Peyer's patch (tissue), 4 donors: ENCODE measurements at regions not wholly inside any gene's neighbourhood (a gene's known extent, or its start where the extent isn't known, plus 50 kb on each side); places are given as distances from the start of the nearest gene placed in this dataset.

Experiments used
- DNase-seq, 3 donors: peaks; one replicate each; pipeline ENCODE4 v3.0.0-alpha.2; 2017 to 2019
- H3K27ac ChIP-seq, 4 donors: fragments of 200-600 bp; sonication (generic); one replicate each; pipeline ENCODE4 v1.5.1; 2016 to 2019
- H3K27me3 ChIP-seq, 2 donors: fragments of 200-600 bp; sonication (generic); one replicate each; pipeline ENCODE4 v1.5.1; 2019
- H3K36me3 ChIP-seq, 3 donors: fragments of 200-600 bp; sonication (generic); one replicate each; pipeline ENCODE4 v1.5.1; 2016 to 2019
- H3K4me1 ChIP-seq, 4 donors: fragments of 200-600 bp; sonication (generic); one replicate each; pipeline ENCODE4 v1.5.1; 2016 to 2019
- H3K4me3 ChIP-seq, 4 donors: fragments of 200-600 bp; sonication (generic); 1 replicate in 3 of 4; 2 replicates in 1 of 4; pipeline ENCODE4 v1.5.1; 2016 to 2019; ENCODE audit warnings: mild to moderate bottlenecking in 1 of 4
- H3K9me3 ChIP-seq, 4 donors: fragments of 200-600 bp; sonication (generic); one replicate each; pipeline ENCODE4 v1.5.1; 2016 to 2019; ENCODE audit warnings: mild to moderate bottlenecking in 1 of 4
- POLR2A ChIP-seq, 2 donors: fragments of 450-650 bp; IDR thresholded peaks; one replicate each; pipeline ENCODE4 v1.5.1; 2017; ENCODE audit warnings: antibody characterized with exemption in 2 of 2, mild to moderate bottlenecking in 2 of 2, moderate library complexity in 2 of 2
- TF ChIP-seq, protein P1 (sequence below), 6 experiments: fragments of 450-650 bp in 4 of 6; fragments of 200-600 bp in 2 of 6; sonication (generic) in 1 of 6; IDR thresholded peaks; one replicate each; pipeline ENCODE4 v1.5.1; 2017 to 2019; ENCODE audit warnings: antibody characterized with exemption in 6 of 6, mild to moderate bottlenecking in 3 of 6, moderate library complexity in 1 of 6

- TF ChIP-seq, protein P1, sequence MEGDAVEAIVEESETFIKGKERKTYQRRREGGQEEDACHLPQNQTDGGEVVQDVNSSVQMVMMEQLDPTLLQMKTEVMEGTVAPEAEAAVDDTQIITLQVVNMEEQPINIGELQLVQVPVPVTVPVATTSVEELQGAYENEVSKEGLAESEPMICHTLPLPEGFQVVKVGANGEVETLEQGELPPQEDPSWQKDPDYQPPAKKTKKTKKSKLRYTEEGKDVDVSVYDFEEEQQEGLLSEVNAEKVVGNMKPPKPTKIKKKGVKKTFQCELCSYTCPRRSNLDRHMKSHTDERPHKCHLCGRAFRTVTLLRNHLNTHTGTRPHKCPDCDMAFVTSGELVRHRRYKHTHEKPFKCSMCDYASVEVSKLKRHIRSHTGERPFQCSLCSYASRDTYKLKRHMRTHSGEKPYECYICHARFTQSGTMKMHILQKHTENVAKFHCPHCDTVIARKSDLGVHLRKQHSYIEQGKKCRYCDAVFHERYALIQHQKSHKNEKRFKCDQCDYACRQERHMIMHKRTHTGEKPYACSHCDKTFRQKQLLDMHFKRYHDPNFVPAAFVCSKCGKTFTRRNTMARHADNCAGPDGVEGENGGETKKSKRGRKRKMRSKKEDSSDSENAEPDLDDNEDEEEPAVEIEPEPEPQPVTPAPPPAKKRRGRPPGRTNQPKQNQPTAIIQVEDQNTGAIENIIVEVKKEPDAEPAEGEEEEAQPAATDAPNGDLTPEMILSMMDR (IDR thresholded peaks at IDR 0.05) = no peak
- no peak for TF ChIP-seq POLR2A (IDR thresholded peaks at IDR 0.05)
- Histone ChIP-seq H3K4me1 (no peaks in the 10 kb centered on the region), H3K9me3 (no peaks in the 10 kb centered on the region), H3K36me3 (no peaks in the 10 kb centered on the region), H3K27me3 (no peaks in the 10 kb centered on the region), H3K27ac (no peak overlapping the region), H3K4me3 (no peak overlapping the region)
- DNase-seq = no peak
Measured at GRCh38 chr2:219902891-219903552, 275.6 kb downstream of the SLC4A3 start.

DNA sequence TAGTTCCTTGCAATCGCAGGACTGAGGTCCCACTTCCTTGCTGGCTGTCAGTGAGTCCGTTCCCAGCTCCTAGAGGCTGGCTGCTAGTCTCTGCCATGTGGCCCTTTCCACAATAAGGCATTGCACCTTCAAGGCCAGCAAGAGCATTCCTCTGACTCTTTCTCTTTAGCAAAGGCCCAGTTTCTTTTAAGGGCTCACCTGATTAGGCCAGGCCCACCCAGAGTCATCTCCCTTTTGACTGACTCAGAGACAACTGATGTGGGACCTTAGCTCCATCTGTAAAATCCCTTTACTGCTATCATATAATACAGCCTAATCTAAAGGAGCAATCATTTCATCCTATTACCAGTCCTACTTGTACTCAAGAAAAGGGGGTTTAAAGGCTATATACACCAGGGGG is 278.2 kb downstream of the SLC4A3 start:
- DNase-seq = no peak
- TF ChIP-seq, protein P1 (IDR thresholded peaks at IDR 0.05) = no peak
- no peak for TF ChIP-seq POLR2A (IDR thresholded peaks at IDR 0.05)

GRCh38 chr2:219906114-219907010 is 278.9 kb downstream of the SLC4A3 start:
- no peaks in the 10 kb centered on the region for H3K27me3 ChIP-seq
- no peak for DNase-seq
- no peaks in the 10 kb centered on the region for H3K4me1 ChIP-seq
- H3K27ac ChIP-seq = no peak overlapping the region
- H3K36me3 ChIP-seq = no peaks in the 10 kb centered on the region
- TF ChIP-seq, protein P1 (IDR thresholded peaks at IDR 0.05) = no peak
- TF ChIP-seq POLR2A (IDR thresholded peaks at IDR 0.05) = no peak
- H3K9me3 ChIP-seq = no peaks in the 10 kb centered on the region
- no peak overlapping the region for H3K4me3 ChIP-seq

More for the DNA sequence above, 278.2 kb downstream of the SLC4A3 start:
- Histone ChIP-seq H3K9me3 (no peaks in the 10 kb centered on the region), H3K27ac (no peak overlapping the region), H3K4me3 (no peak overlapping the region), H3K4me1 (no peaks in the 10 kb centered on the region), H3K27me3 (no peaks in the 10 kb centered on the region), H3K36me3 (no peaks in the 10 kb centered on the region)

DNA sequence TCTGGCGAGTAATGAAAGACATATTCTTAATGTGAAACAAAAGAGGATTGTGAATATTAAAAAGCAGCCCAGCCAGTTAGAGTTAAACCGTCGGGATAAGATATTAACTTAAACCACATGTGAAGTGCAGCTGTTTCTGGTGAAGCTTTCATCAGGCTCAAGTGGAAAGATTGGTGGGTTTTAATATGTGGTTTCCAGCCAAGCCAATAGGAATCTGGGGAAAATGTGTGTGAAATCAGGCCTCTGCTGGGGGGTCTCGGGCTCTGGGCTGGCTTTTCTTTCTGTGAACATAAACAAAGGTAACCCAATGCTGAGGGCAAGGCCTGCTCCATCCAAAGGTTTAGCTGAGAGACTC is 279.6 kb downstream of the SLC4A3 start:
- TF ChIP-seq, protein P1 (IDR thresholded peaks at IDR 0.05) = no peak
- no peak for TF ChIP-seq POLR2A (IDR thresholded peaks at IDR 0.05)

DNA sequence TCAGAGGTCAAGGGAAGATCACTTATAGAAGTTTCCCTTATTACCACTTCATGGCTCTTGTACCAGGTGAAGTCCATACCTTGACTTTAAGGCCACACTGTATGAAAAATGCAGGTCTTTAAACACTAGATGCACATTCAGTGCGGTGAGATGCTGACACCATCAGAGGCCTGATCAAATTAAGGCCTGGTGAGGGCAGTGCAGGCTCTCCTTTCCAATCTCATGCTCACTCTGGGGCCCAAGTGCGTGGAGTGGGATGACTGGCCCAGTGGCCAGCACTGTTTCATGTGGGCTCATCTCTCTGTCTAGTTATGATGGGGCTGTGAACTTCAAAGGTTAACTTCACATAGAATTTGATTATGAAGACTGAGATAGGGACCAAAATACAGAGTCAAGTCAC is 281.1 kb downstream of the SLC4A3 start:
- Histone ChIP-seq H3K4me3 (no peak overlapping the region), H3K27me3 (no peaks in the 10 kb centered on the region), H3K36me3 (no peaks in the 10 kb centered on the region), H3K4me1 (no peaks in the 10 kb centered on the region), H3K27ac (no peak overlapping the region), H3K9me3 (no peaks in the 10 kb centered on the region)
- TF ChIP-seq, protein P1 (IDR thresholded peaks at IDR 0.05) = no peak
- TF ChIP-seq POLR2A (IDR thresholded peaks at IDR 0.05) = no peak
- DNase-seq = no peak

More for the DNA sequence above, 279.6 kb downstream of the SLC4A3 start:
- no peak overlapping the region for H3K4me3 ChIP-seq
- H3K27me3 ChIP-seq = no peaks in the 10 kb centered on the region
- no peak for DNase-seq
- H3K9me3 ChIP-seq = no peaks in the 10 kb centered on the region
- no peaks in the 10 kb centered on the region for H3K36me3 ChIP-seq
- no peaks in the 10 kb centered on the region for H3K4me1 ChIP-seq
- no peak overlapping the region for H3K27ac ChIP-seq
